Calu3 (cell line): ENCODE measurements at regions not wholly inside any gene's neighbourhood (a gene's known extent, or its start where the extent isn't known, plus 50 kb on each side); places are given as distances from the start of the nearest gene placed in this dataset.

ENCODE experiments used
- BruUV-seq: library from RNA; stranded (reverse); fragments of 400-500 nt; replicated peaks from 2 replicates; lab custom pipeline; 2021; lab: Mats Ljungman, UMichigan
- CTCF ChIA-PET: fragments of 300-600 bp; sonication (Branson Sonifier 250); formaldehyde crosslinking; loops from one replicate; lab custom pipeline; 2022; ENCODE audit warnings: antibody characterized with exemption; lab: Charles Lee
- DNase-seq: peaks from one replicate; pipeline ENCODE4 v3.0.0; 2022
- H3K27ac Mint-ChIP-seq: one replicate; pipeline ENCODE4 v1.8.0; 2022; ENCODE audit warnings: mixed read lengths; ENCODE audit not compliant: unreplicated experiment
- H3K27me3 Mint-ChIP-seq: one replicate; pipeline ENCODE4 v1.8.0; 2022; ENCODE audit warnings: mixed read lengths; ENCODE audit not compliant: unreplicated experiment
- H3K36me3 Mint-ChIP-seq: one replicate; pipeline ENCODE4 v1.8.0; 2022; ENCODE audit warnings: mild to moderate bottlenecking, moderate library complexity, mixed read lengths; ENCODE audit not compliant: insufficient read depth, unreplicated experiment
- H3K4me1 Mint-ChIP-seq: one replicate; pipeline ENCODE4 v1.8.0; 2022; ENCODE audit warnings: mild to moderate bottlenecking, low read depth, mixed read lengths; ENCODE audit not compliant: unreplicated experiment
- H3K4me3 Mint-ChIP-seq: one replicate; pipeline ENCODE4 v1.8.0; 2022; ENCODE audit warnings: mild to moderate bottlenecking, low read depth, moderate library complexity, mixed read lengths; ENCODE audit not compliant: unreplicated experiment
- H3K9me3 Mint-ChIP-seq: one replicate; pipeline ENCODE4 v1.8.0; 2022; ENCODE audit warnings: low read depth, mixed read lengths; ENCODE audit not compliant: unreplicated experiment
- intact Hi-C: fragments of 100-400 bp; cut with micrococcal nuclease; formaldehyde crosslinking; loops from one replicate; pipeline ENCODE4 v1.10.0; 2022; ENCODE audit not compliant: unreplicated experiment
- TF ChIP-seq, protein P1 (sequence below): fragments of 200-600 bp; IDR thresholded peaks from one replicate; pipeline ENCODE4 v1.8.0; 2022; ENCODE audit warnings: antibody characterized with exemption; ENCODE audit not compliant: unreplicated experiment

DNA sequence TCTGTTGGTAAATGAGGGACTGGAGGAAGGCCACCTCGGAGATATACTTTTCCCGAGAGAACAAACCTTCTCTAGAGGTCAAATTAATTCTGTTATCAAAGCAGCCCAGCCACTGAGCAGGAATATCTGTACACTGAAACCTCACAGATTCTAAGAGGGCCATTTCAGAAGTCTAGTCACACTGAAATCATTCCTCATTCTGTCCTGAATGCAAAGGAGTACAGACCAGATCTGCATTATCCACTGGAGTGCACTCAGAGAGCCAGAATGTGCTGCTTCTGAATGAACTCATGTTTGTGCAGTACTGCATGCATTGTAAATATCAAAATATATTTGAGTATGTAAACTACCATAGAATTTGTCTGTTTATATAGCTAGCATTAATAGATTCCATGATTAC lies 278.3 kb upstream of the FSTL5 start:
- intact Hi-C loops, result no loop called here
- Mint-ChIP-seq H3K36me3 (no peaks in the 10 kb centered on the region), H3K4me3 (no peak overlapping the region), H3K9me3 (no peaks in the 10 kb centered on the region), H3K27ac (no peak overlapping the region), H3K27me3 (no peaks in the 10 kb centered on the region), H3K4me1 (no peaks in the 10 kb centered on the region)
- DNase-seq, result no peak
- BruUV-seq, result no TSS peak
- TF ChIP-seq, protein P1, sequence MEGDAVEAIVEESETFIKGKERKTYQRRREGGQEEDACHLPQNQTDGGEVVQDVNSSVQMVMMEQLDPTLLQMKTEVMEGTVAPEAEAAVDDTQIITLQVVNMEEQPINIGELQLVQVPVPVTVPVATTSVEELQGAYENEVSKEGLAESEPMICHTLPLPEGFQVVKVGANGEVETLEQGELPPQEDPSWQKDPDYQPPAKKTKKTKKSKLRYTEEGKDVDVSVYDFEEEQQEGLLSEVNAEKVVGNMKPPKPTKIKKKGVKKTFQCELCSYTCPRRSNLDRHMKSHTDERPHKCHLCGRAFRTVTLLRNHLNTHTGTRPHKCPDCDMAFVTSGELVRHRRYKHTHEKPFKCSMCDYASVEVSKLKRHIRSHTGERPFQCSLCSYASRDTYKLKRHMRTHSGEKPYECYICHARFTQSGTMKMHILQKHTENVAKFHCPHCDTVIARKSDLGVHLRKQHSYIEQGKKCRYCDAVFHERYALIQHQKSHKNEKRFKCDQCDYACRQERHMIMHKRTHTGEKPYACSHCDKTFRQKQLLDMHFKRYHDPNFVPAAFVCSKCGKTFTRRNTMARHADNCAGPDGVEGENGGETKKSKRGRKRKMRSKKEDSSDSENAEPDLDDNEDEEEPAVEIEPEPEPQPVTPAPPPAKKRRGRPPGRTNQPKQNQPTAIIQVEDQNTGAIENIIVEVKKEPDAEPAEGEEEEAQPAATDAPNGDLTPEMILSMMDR, result no peak
- CTCF ChIA-PET, result no interaction called here

DNA sequence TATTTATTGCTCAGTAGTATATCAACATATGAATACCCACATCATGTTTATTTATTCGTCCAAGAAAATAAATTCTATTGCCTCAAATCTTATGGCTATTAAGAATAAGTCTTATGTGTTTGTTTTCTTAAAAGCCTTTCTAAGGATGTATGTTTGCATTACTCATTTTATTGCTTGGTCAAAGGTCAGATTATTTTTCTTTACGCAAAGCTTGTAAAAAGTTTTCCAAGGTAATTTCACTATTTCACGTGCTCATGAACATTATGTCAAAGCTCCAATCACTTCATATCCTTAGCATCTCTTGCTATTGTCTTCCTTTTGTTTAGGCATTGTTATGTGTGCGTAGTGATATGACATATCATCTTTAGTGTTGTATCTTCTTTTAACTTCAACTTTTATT lies 258.5 kb upstream of the FSTL5 start:
- DNase-seq, result no peak
- Mint-ChIP-seq H3K27me3 (no peaks in the 10 kb centered on the region), H3K9me3 (no peaks in the 10 kb centered on the region), H3K27ac (no peak overlapping the region), H3K4me1 (no peaks in the 10 kb centered on the region), H3K4me3 (no peak overlapping the region), H3K36me3 (no peaks in the 10 kb centered on the region)
- CTCF ChIA-PET, result no interaction called here
- TF ChIP-seq, protein P1, result no peak
- intact Hi-C loops, result no loop called here
- no TSS peak for BruUV-seq

DNA sequence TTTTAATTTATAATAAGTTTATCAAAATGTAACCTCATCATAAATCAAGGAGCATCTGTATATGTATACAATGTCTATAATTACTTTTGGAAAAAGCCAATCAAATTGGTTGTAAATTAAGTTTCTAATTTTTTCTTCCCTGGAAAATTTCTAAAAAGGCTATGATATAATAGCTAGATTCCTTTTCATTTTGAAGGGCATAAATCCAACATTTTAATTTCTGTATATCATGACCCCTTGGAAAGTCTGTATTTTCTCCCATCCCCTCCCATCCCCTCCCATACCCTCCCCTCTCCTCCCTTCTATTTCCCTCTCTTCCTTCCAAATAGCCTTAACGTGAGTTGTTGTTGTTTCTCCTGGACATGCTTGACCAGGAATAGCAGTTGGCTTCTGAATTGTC lies 247.1 kb upstream of the FSTL5 start:
- Mint-ChIP-seq H3K4me1 (no peaks in the 10 kb centered on the region), H3K27me3 (no peaks in the 10 kb centered on the region), H3K36me3 (no peaks in the 10 kb centered on the region), H3K4me3 (no peak overlapping the region), H3K9me3 (no peaks in the 10 kb centered on the region), H3K27ac (no peak overlapping the region)
- intact Hi-C loops, result no loop called here
- no TSS peak for BruUV-seq
- CTCF ChIA-PET, result no interaction called here
- TF ChIP-seq, protein P1, result no peak
- DNase-seq, result no peak

DNA sequence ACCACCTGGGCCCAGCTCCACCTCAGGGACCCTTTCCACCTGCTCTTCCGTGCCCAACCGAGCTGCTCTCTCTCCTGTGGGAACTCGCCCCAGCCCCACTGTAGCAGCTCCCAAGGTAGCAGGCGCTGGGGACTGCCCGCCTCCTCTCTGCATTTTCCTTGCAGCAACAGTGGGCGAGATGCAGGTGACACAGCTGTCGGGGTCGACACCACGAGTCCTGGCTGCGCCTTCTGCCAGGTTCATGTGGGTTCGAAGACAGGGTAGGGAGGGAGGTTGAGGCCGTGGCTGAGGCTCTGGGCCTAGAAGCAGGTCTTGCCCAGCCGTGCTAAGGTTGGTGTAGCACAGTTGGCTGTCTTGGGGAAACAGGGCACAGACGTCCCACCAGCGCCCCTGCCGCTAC lies 245.2 kb upstream of the FSTL5 start:
- Mint-ChIP-seq H3K4me1 (no peaks in the 10 kb centered on the region), H3K4me3 (no peak overlapping the region), H3K9me3 (no peaks in the 10 kb centered on the region), H3K27ac (no peak overlapping the region), H3K27me3 (no peaks in the 10 kb centered on the region), H3K36me3 (no peaks in the 10 kb centered on the region)
- TF ChIP-seq, protein P1, result no peak
- DNase-seq, result no peak
- intact Hi-C loops, result no loop called here
- CTCF ChIA-PET, result no interaction called here
- no TSS peak for BruUV-seq
